Stomach smooth muscle (tissue), 2 donors: ENCODE measurements at regions not wholly inside any gene's neighbourhood (a gene's known extent, or its start where the extent isn't known, plus 50 kb on each side); places are given as distances from the start of the nearest gene placed in this dataset.

ENCODE experiments used
- H3K27ac ChIP-seq: one replicate; pipeline ENCODE4 v1.7.0; 2013; ENCODE audit warnings: mild to moderate bottlenecking, low read length, inconsistent platforms
- H3K27me3 ChIP-seq, 2 donors: one replicate each; pipeline ENCODE4 v1.7.0; 2013; ENCODE audit warnings: low read length in 2 of 2; ENCODE audit not compliant: insufficient read depth in 2 of 2, control insufficient read depth in 1 of 2
- H3K36me3 ChIP-seq, 2 donors: one replicate each; pipeline ENCODE4 v1.7.0; 2013; ENCODE audit warnings: low read length in 2 of 2; ENCODE audit not compliant: control insufficient read depth in 2 of 2, insufficient read depth in 2 of 2
- H3K4me1 ChIP-seq: one replicate; pipeline ENCODE4 v1.7.0; 2013; ENCODE audit warnings: low read length; ENCODE audit not compliant: control insufficient read depth, insufficient read depth
- H3K4me3 ChIP-seq, 2 donors: one replicate each; pipeline ENCODE4 v1.7.0; 2013; ENCODE audit warnings: low read length in 2 of 2
- H3K9ac ChIP-seq, 2 donors: one replicate each; pipeline ENCODE4 v1.7.0; 2013; ENCODE audit warnings: low read length in 2 of 2, mild to moderate bottlenecking in 1 of 2
- H3K9me3 ChIP-seq, 2 donors: one replicate each; pipeline ENCODE4 v1.7.0; 2013; ENCODE audit warnings: low read length in 2 of 2; ENCODE audit not compliant: control insufficient read depth in 2 of 2
- donor health status: healthy.
- donor health status: Pancreatic carcinoma.

- Histone ChIP-seq H3K27ac (no peak overlapping the region), H3K36me3 (no peaks in the 10 kb centered on the region), H3K9me3 (no peaks in the 10 kb centered on the region), H3K9ac (no peak overlapping the region), H3K4me3 (no peak overlapping the region), H3K4me1 (no peaks in the 10 kb centered on the region), H3K27me3 (no peaks in the 10 kb centered on the region)
Measured at GRCh38 chr21:27149034-27149433, 182.1 kb upstream of the ADAMTS5 start.

DNA sequence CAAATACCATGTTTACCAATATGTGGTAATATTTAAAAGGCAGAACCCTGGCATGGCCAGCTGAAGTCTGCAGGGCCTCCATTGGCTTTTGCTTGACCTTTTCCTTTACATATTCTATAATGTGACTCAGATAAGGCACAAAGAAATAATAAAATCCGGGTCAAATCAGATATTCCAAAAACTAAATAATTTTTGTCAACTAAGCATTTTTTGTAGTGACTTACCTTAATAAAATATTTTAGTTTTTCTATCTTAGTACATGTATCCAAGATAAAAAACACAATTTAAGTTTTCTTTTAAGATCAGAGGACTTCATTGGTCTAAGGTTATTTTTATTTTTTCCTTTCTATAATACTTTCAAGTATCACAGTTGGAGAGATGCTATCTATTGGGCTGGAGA is 179.4 kb upstream of the ADAMTS5 start:
- H3K9ac ChIP-seq: no peak overlapping the region
- no peaks in the 10 kb centered on the region for H3K27me3 ChIP-seq
- H3K27ac ChIP-seq: no peak overlapping the region
- no peaks in the 10 kb centered on the region for H3K36me3 ChIP-seq
- no peak overlapping the region for H3K4me3 ChIP-seq
- H3K9me3 ChIP-seq: no peaks in the 10 kb centered on the region
- no peaks in the 10 kb centered on the region for H3K4me1 ChIP-seq

DNA sequence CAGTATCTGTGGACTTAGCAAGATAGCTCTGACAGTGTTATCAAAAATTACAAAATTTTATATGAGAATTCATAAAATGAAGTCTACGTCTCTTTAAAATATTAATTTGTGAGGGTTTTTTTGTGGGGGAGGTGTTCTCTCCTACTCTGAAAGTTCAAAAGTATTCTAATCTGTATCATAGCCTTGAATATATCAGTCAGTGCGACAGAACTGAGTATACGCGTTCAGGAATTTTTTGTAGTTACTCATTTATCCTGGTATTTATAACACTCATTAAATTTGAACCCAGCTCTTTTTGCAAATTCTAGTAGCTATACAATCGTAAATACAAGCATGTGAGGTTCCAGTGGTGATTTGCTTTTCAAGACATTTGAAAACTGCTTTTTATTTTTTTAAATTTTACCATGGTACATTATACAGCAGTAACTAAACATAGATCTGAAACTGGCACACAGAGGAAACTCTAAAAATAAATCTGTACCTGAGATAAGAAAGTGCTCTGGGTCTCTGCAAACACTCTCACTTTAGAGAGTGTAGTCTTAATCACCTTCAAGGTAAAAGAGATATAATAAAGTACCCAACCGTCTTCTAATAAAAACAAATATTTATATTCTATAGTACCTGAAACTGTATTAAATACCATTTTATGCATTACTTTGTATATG is 178.4 kb upstream of the ADAMTS5 start:
- no peak overlapping the region for H3K27ac ChIP-seq
- H3K4me3 ChIP-seq: no peak overlapping the region
- H3K9ac ChIP-seq: no peak overlapping the region
- H3K4me1 ChIP-seq: no peaks in the 10 kb centered on the region
- no peaks in the 10 kb centered on the region for H3K36me3 ChIP-seq
- no peaks in the 10 kb centered on the region for H3K27me3 ChIP-seq
- H3K9me3 ChIP-seq: no peaks in the 10 kb centered on the region

- Histone ChIP-seq H3K4me3 (no peak overlapping the region), H3K9me3 (no peaks in the 10 kb centered on the region), H3K27ac (no peak overlapping the region), H3K4me1 (no peaks in the 10 kb centered on the region), H3K36me3 (no peaks in the 10 kb centered on the region), H3K9ac (no peak overlapping the region), H3K27me3 (no peaks in the 10 kb centered on the region)
Measured at GRCh38 chr21:27143476-27143875, 176.6 kb upstream of the ADAMTS5 start.

DNA sequence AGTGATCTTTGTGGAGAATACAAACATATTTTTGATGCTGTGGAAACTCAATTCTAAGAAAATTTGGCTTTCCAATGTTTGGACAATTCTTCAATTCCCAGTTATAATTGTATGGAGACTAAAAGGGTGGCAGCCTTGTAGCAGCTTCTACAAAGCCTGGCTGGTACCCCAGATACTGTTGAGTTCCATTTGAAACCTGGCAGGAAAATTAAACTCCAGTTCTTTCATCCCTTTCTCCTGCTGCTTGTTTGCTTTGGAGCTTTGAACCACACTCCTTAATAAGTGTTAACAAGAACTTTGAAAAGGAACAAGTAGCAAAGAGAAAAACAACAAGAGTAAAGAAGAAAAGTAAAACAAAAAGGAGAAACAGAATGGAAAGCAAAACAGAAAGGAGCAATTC is 172.6 kb upstream of the ADAMTS5 start:
- Histone ChIP-seq H3K9me3 (no peaks in the 10 kb centered on the region), H3K36me3 (no peaks in the 10 kb centered on the region), H3K27ac (no peak overlapping the region), H3K4me3 (no peak overlapping the region), H3K9ac (no peak overlapping the region), H3K27me3 (no peaks in the 10 kb centered on the region), H3K4me1 (no peaks in the 10 kb centered on the region)

- no peak overlapping the region for H3K27ac ChIP-seq
- H3K4me1 ChIP-seq: no peaks in the 10 kb centered on the region
- H3K27me3 ChIP-seq: no peaks in the 10 kb centered on the region
- no peak overlapping the region for H3K9ac ChIP-seq
- no peaks in the 10 kb centered on the region for H3K36me3 ChIP-seq
- H3K9me3 ChIP-seq: no peaks in the 10 kb centered on the region
- no peak overlapping the region for H3K4me3 ChIP-seq
Measured at GRCh38 chr21:27134516-27134915, 167.6 kb upstream of the ADAMTS5 start.

DNA sequence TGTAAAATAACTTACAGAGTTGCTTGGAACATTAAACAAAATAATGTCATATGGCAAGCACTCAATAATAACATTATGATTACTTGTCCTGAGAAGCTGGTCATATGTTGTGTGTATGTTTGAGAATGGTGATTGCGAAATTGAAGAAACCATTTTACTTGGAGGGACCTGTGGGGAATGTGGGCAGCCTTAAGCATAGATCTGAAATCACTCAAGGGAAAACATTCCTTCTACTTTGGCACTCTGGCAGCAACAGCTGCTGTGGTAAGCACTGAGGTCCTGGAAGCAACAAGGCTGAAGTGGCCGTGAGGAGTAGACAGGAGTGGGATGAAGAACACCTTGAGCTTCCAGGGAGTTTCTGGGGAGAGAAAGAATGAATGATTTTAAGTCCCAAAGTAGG is 165.4 kb upstream of the ADAMTS5 start:
- H3K9me3 ChIP-seq: no peaks in the 10 kb centered on the region
- no peak overlapping the region for H3K27ac ChIP-seq
- no peaks in the 10 kb centered on the region for H3K36me3 ChIP-seq
- H3K4me1 ChIP-seq: no peaks in the 10 kb centered on the region
- no peak overlapping the region for H3K9ac ChIP-seq
- H3K27me3 ChIP-seq: no peaks in the 10 kb centered on the region
- no peak overlapping the region for H3K4me3 ChIP-seq

DNA sequence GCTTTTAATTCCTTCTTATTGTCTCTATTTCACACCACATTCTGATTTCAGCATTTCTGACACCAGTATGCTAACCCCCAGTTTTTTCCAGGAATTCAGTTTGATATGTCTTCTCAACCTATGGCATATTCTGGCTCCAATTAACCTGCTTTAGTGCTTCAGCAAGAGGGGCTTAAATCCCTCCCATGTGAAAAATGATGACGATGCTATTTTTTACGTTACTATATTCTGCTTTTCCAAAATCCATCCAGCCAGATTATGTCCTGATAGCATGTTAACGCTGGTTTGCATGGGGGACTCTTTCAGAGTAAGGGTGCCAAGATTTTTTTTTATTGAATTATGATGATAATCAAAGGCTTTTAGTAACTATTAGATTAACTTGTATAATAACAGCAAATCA is 163.3 kb upstream of the ADAMTS5 start:
- Histone ChIP-seq H3K36me3 (no peaks in the 10 kb centered on the region), H3K4me1 (no peaks in the 10 kb centered on the region), H3K27ac (no peak overlapping the region)

GRCh38 chr21:27129694-27130093 is 162.8 kb upstream of the ADAMTS5 start:
- Histone ChIP-seq H3K9me3 (no peaks in the 10 kb centered on the region), H3K4me3 (no peak overlapping the region), H3K4me1 (no peaks in the 10 kb centered on the region), H3K27me3 (no peaks in the 10 kb centered on the region), H3K9ac (no peak overlapping the region), H3K36me3 (no peaks in the 10 kb centered on the region), H3K27ac (no peak overlapping the region)

More for the DNA sequence above, 163.3 kb upstream of the ADAMTS5 start:
- no peak overlapping the region for H3K9ac ChIP-seq
- H3K9me3 ChIP-seq: no peaks in the 10 kb centered on the region
- no peak overlapping the region for H3K4me3 ChIP-seq
- no peaks in the 10 kb centered on the region for H3K27me3 ChIP-seq

GRCh38 chr21:27129215-27129614 is 162.3 kb upstream of the ADAMTS5 start:
- no peak overlapping the region for H3K9ac ChIP-seq
- H3K27ac ChIP-seq: no peak overlapping the region
- H3K27me3 ChIP-seq: no peaks in the 10 kb centered on the region
- no peaks in the 10 kb centered on the region for H3K9me3 ChIP-seq
- no peak overlapping the region for H3K4me3 ChIP-seq
- H3K4me1 ChIP-seq: no peaks in the 10 kb centered on the region
- H3K36me3 ChIP-seq: no peaks in the 10 kb centered on the region

- Histone ChIP-seq H3K9me3 (no peaks in the 10 kb centered on the region), H3K27ac (no peak overlapping the region), H3K9ac (no peak overlapping the region), H3K4me1 (no peaks in the 10 kb centered on the region), H3K36me3 (no peaks in the 10 kb centered on the region), H3K4me3 (no peak overlapping the region), H3K27me3 (no peaks in the 10 kb centered on the region)
Measured at GRCh38 chr21:27126140-27126539, 159.3 kb upstream of the ADAMTS5 start.
